ENCODE measurements at regions not wholly inside any gene's neighbourhood (a gene's known extent, or its start where the extent isn't known, plus 50 kb on each side); places are given as distances from the start of the nearest gene placed in this dataset.

DNA sequence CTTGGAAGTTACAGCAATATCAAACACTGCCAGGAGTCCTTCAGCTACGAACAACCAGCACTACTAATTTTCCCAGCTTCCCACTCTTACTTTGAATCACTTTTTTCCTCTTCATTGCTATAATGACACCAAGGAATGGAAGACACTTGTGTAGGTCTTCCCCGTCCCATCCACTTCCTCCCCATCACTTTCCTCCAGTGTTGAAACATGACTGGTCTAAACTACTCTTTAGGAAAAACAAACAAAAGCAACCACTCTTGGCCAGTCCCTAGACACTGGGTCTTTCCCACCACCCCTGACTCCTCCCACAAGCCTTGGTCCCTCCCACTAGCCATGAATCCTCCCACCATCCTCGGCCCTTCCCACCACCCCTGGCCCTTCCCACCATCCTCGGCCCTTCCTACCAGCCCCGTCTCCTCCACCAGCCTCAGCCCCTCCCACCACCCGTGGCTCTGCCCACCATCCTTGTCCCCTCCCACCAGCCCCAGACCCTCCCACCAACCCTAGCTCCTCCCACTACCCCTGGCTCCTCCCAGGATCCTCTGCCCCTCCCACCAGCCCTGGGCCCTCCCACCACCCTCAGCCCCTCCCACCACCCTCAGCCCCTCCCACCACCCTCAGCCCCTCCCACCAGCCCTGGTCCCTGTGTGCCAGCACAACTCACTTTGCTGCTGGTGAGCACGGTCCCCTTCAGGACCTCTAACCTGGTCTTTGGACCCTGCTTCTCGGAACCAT, 68.5 kb downstream of the CXCL12 start:
- TF ChIP-seq, protein P1, sequence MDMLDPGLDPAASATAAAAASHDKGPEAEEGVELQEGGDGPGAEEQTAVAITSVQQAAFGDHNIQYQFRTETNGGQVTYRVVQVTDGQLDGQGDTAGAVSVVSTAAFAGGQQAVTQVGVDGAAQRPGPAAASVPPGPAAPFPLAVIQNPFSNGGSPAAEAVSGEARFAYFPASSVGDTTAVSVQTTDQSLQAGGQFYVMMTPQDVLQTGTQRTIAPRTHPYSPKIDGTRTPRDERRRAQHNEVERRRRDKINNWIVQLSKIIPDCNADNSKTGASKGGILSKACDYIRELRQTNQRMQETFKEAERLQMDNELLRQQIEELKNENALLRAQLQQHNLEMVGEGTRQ (IDR thresholded peaks at IDR 0.05): no peak
- no peak for TF ChIP-seq POLR2A (IDR thresholded peaks at IDR 0.05; ENCODE audit: low read length)
